ENCODE measurements at regions not wholly inside any gene's neighbourhood (a gene's known extent, or its start where the extent isn't known, plus 50 kb on each side); places are given as distances from the start of the nearest gene placed in this dataset.

DNA sequence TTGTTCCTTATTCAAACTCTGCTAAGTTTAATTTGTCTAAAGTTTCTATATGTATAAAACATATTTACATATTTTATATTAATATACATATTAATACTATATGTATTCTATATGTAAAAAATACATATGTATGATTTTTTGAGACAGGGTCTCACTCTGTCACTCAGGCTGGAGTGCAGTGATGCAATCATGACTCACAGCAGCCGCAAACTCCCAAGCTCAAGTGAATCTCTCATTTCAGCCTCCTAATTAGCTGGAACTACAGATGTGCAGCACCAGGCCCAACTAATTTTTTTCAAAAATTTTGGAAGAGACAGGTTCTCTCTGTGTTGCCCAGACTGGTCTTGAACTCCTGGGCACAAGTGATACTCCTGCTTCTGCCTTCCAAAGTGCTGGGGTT, 684.9 kb downstream of the TRAM1L1 start:
- no peak overlapping the region for H2AFZ ChIP-seq (ENCODE audit: insufficient read depth, low read depth, low read length, poor library complexity, severe bottlenecking)
- H3K36me3 ChIP-seq (replicated peaks in 1 of 2; ENCODE audit: control insufficient read depth in 1 of 2, insufficient read depth in 2 of 2, low read length in 2 of 2), result no peaks in the 10 kb centered on the region
- WGBS (ENCODE audit: insufficient coverage), result 63% methylated on average over 1 of the region's 1 CpG
- H3K36me3 Mint-ChIP-seq, result no peaks in the 10 kb centered on the region
- H3K4me1 ChIP-seq (ENCODE audit: control insufficient read depth in 1 of 2, insufficient read depth in 2 of 2, low read length in 2 of 2), result peaks cover 0 to 6% of the 10 kb centered on the region in 2 donors
- H3K4me2 ChIP-seq (replicated peaks; ENCODE audit: extremely low read depth, low read length, poor library complexity, severe bottlenecking), result no peak overlapping the region
- no peaks in the 10 kb centered on the region for H3K79me2 ChIP-seq (ENCODE audit: insufficient read depth, low read length)
- no peak overlapping the region for H3K4me3 ChIP-seq (replicated peaks in 1 of 3; ENCODE audit: low read depth in 2 of 3, low read length in 3 of 3)
- H3K27me3 ChIP-seq (ENCODE audit: control insufficient read depth in 2 of 2, insufficient read depth in 2 of 2, low read length in 2 of 2), result no peaks in the 10 kb centered on the region
- peaks cover 0 to 2% (median 0%) of the 10 kb centered on the region in 3 donors for H3K27me3 Mint-ChIP-seq (ENCODE audit: low read depth in 3 of 3)
- TF ChIP-seq, protein P1, sequence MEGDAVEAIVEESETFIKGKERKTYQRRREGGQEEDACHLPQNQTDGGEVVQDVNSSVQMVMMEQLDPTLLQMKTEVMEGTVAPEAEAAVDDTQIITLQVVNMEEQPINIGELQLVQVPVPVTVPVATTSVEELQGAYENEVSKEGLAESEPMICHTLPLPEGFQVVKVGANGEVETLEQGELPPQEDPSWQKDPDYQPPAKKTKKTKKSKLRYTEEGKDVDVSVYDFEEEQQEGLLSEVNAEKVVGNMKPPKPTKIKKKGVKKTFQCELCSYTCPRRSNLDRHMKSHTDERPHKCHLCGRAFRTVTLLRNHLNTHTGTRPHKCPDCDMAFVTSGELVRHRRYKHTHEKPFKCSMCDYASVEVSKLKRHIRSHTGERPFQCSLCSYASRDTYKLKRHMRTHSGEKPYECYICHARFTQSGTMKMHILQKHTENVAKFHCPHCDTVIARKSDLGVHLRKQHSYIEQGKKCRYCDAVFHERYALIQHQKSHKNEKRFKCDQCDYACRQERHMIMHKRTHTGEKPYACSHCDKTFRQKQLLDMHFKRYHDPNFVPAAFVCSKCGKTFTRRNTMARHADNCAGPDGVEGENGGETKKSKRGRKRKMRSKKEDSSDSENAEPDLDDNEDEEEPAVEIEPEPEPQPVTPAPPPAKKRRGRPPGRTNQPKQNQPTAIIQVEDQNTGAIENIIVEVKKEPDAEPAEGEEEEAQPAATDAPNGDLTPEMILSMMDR (IDR thresholded peaks at IDR 0.05), result no peak
- DNase-seq, result peak in 1 of 3 donors; percentile 10
- peaks cover 0 to 5% (median under 1%) of the 10 kb centered on the region in 7 donors for H3K9me3 Mint-ChIP-seq
- no peak overlapping the region for H3K27ac ChIP-seq (ENCODE audit: low read depth in 1 of 2, low read length in 2 of 2)
- no peak overlapping the region for H3K9ac ChIP-seq (ENCODE audit: insufficient read depth, low read length, poor library complexity, severe bottlenecking)
- H3K4me3 Mint-ChIP-seq, result no peak overlapping the region
- H3K4me1 Mint-ChIP-seq, result peaks cover 15% of the 10 kb centered on the region
- intact Hi-C loops (cut with micrococcal nuclease), result no loop called here
- no peak overlapping the region for H3K27ac Mint-ChIP-seq
- no peaks in the 10 kb centered on the region for H4K20me1 ChIP-seq (ENCODE audit: insufficient read depth, low read length)
- no peaks in the 10 kb centered on the region for H3K9me3 ChIP-seq (replicated peaks in 1 of 2; ENCODE audit: control insufficient read depth in 1 of 2, insufficient read depth in 1 of 2, low read length in 2 of 2)

DNA sequence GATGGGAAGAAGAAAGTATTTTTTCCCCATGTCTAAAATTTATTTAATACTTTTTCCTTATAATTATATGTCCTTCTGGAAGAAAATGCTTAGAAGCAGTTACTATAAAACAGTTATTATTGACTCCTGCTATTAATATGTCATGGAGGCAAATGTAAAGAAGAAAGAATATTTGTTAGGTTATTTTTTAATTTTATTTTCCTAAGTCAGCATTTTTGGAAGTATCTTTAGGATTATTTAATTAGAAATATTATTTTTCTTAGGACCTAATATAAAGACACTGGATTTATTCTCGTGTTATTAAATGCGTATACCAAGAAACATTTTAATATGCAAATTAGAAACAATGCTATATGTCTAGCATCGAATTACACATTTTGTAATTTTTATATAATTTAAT, 687.7 kb downstream of the TRAM1L1 start:
- DNase-seq, result no peak
- Mint-ChIP-seq H3K36me3 (no peaks in the 10 kb centered on the region), H3K4me3 (no peak overlapping the region), H3K27ac (no peak overlapping the region), H3K27me3 (ENCODE audit: low read depth in 3 of 3) (peaks cover 0 to 2% (median 0%) of the 10 kb centered on the region in 3 donors), H3K4me1 (peaks cover 15% of the 10 kb centered on the region), H3K9me3 (peaks cover 0 to 4% (median 0%) of the 10 kb centered on the region in 7 donors)
- Histone ChIP-seq H3K4me1 (ENCODE audit: control insufficient read depth in 1 of 2, insufficient read depth in 2 of 2, low read length in 2 of 2) (peaks cover 0 to 6% of the 10 kb centered on the region in 2 donors), H3K9me3 (replicated peaks in 1 of 2; ENCODE audit: control insufficient read depth in 1 of 2, insufficient read depth in 1 of 2, low read length in 2 of 2) (no peaks in the 10 kb centered on the region), H3K4me3 (replicated peaks in 1 of 3; ENCODE audit: low read depth in 2 of 3, low read length in 3 of 3) (no peak overlapping the region), H4K20me1 (ENCODE audit: insufficient read depth, low read length) (no peaks in the 10 kb centered on the region), H3K27ac (ENCODE audit: low read depth in 1 of 2, low read length in 2 of 2) (no peak overlapping the region), H3K79me2 (ENCODE audit: insufficient read depth, low read length) (no peaks in the 10 kb centered on the region), H3K9ac (ENCODE audit: insufficient read depth, low read length, poor library complexity, severe bottlenecking) (no peak overlapping the region), H2AFZ (ENCODE audit: insufficient read depth, low read depth, low read length, poor library complexity, severe bottlenecking) (no peak overlapping the region), H3K4me2 (replicated peaks; ENCODE audit: extremely low read depth, low read length, poor library complexity, severe bottlenecking) (no peak overlapping the region), H3K27me3 (ENCODE audit: control insufficient read depth in 2 of 2, insufficient read depth in 2 of 2, low read length in 2 of 2) (no peaks in the 10 kb centered on the region), H3K36me3 (replicated peaks in 1 of 2; ENCODE audit: control insufficient read depth in 1 of 2, insufficient read depth in 2 of 2, low read length in 2 of 2) (no peaks in the 10 kb centered on the region)
- intact Hi-C loops (cut with micrococcal nuclease), result no loop called here
- WGBS (ENCODE audit: insufficient coverage), result no CpG with 5 or more reads among the region's 3 CpGs
- TF ChIP-seq, protein P1 (IDR thresholded peaks at IDR 0.05), result no peak

Data from CD14-positive monocyte (primary cell).